Breast epithelium (tissue), 4 donors: ENCODE measurements at regions not wholly inside any gene's neighbourhood (a gene's known extent, or its start where the extent isn't known, plus 50 kb on each side); places are given as distances from the start of the nearest gene placed in this dataset.

Experiments used
- DNase-seq, 2 donors: peaks; one replicate each; pipeline ENCODE4 v3.0.0-alpha.2; 2019; ENCODE audit warnings: low spot score in 2 of 2
- H3K27ac ChIP-seq, 2 donors: fragments of 200-600 bp; sonication (generic) in 1 of 2; one replicate each; pipeline ENCODE4 v1.5.1; 2016 to 2019; ENCODE audit warnings: mild to moderate bottlenecking in 1 of 2
- H3K27me3 ChIP-seq, 2 donors: fragments of 200-600 bp; sonication (generic) in 1 of 2; one replicate each; pipeline versions ENCODE4 v1.5.1 to v1.6.0; 2017 to 2019; ENCODE audit warnings: control low read depth in 1 of 2, mild to moderate bottlenecking in 1 of 2
- H3K36me3 ChIP-seq: fragments of 200-600 bp; one replicate; pipeline ENCODE4 v1.5.1; 2019
- H3K4me1 ChIP-seq, 2 donors: fragments of 200-600 bp; sonication (generic); one replicate each; pipeline ENCODE4 v1.5.1; 2016 to 2019; ENCODE audit warnings: control low read depth in 1 of 2
- H3K4me3 ChIP-seq, 3 donors: fragments of 200-600 bp; sonication (generic); 1 replicate in 2 of 3; 2 replicates in 1 of 3; pipeline ENCODE4 v1.5.1; 2016 to 2019; ENCODE audit warnings: mild to moderate bottlenecking in 3 of 3, moderate library complexity in 2 of 3
- H3K9me3 ChIP-seq, 2 donors: fragments of 200-600 bp; sonication (generic) in 1 of 2; one replicate each; pipeline ENCODE4 v1.5.1; 2016 to 2019; ENCODE audit warnings: control low read depth in 1 of 2
- POLR2A ChIP-seq: fragments of 450-650 bp; IDR thresholded peaks from one replicate; pipeline ENCODE4 v1.6.1; 2016; ENCODE audit warnings: antibody characterized with exemption, mild to moderate bottlenecking, moderate library complexity
- POLR2AphosphoS5 ChIP-seq, 3 donors: sonication (generic); formaldehyde crosslinking; IDR thresholded peaks; one replicate each; pipeline ENCODE4 v1.6.1; 2017; ENCODE audit warnings: antibody characterized with exemption in 3 of 3
- intact Hi-C: fragments of 100-400 bp; cut with DNase I; formaldehyde crosslinking; loops from one replicate; pipeline ENCODE4 v1.15.1; 2023; ENCODE audit warnings: low total_unique reads
- TF ChIP-seq, protein P1 (sequence below), 3 donors: fragments of 450-650 bp; IDR thresholded peaks; one replicate each; pipeline ENCODE4 v1.5.1; 2016 to 2017; ENCODE audit warnings: antibody characterized with exemption in 3 of 3, mild to moderate bottlenecking in 3 of 3, moderate library complexity in 3 of 3

DNA sequence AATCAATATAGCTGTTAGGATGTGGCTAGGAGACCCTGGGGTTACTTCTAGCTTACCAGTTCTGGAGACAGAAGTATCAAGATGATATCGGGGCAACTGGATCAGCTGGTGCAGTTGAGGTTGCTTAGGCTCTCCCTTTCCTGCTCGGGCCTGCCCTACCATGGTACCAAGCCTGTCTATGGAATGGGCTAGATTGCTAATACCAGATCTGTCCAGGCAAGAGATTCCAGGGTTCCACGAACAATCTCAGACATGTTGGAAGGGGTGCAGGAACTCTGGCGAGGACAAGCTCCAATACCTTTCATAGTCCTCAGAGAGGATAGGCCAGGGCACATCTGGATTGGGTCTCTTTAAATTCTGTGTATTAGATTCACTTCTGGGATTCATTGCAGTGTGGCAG, 53.8 kb downstream of the ADM start:
- H3K4me3 ChIP-seq = no peak overlapping the region
- no peaks in the 10 kb centered on the region for H3K9me3 ChIP-seq
- no peaks in the 10 kb centered on the region for H3K27me3 ChIP-seq
- no peak overlapping the region for H3K27ac ChIP-seq
- H3K4me1 ChIP-seq = no peaks in the 10 kb centered on the region
- no peaks in the 10 kb centered on the region for H3K36me3 ChIP-seq
- no peak for DNase-seq
- TF ChIP-seq POLR2AphosphoS5 (IDR thresholded peaks at IDR 0.05) (no peak), POLR2A (no peak)
- TF ChIP-seq, protein P1, sequence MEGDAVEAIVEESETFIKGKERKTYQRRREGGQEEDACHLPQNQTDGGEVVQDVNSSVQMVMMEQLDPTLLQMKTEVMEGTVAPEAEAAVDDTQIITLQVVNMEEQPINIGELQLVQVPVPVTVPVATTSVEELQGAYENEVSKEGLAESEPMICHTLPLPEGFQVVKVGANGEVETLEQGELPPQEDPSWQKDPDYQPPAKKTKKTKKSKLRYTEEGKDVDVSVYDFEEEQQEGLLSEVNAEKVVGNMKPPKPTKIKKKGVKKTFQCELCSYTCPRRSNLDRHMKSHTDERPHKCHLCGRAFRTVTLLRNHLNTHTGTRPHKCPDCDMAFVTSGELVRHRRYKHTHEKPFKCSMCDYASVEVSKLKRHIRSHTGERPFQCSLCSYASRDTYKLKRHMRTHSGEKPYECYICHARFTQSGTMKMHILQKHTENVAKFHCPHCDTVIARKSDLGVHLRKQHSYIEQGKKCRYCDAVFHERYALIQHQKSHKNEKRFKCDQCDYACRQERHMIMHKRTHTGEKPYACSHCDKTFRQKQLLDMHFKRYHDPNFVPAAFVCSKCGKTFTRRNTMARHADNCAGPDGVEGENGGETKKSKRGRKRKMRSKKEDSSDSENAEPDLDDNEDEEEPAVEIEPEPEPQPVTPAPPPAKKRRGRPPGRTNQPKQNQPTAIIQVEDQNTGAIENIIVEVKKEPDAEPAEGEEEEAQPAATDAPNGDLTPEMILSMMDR (IDR thresholded peaks at IDR 0.05) = no peak
- intact Hi-C loops = no loop called here

DNA sequence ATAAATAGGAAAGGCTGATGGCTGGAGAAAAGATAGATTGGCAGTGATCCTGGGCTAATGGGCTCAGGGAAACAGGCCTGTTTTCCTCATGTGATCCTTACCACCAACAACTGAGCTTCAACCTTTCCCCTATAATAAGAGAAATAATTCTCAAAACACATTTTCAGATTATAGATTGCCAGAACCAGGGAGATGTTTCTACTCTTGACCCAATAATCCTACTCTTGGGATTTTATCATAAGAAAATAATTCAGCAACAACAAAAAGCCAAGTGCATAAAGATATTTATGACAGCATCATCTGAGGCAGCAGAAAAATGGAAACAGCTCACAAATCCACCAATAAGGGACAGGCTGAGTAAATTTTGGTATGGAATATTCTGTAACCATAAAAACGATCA, 54.3 kb downstream of the ADM start:
- no peak for TF ChIP-seq POLR2A
- TF ChIP-seq, protein P1 (IDR thresholded peaks at IDR 0.05) = no peak
- TF ChIP-seq POLR2AphosphoS5 (IDR thresholded peaks at IDR 0.05) = no peak
- H3K27ac ChIP-seq = no peak overlapping the region
- no peak overlapping the region for H3K4me3 ChIP-seq
- DNase-seq = no peak
- no peaks in the 10 kb centered on the region for H3K9me3 ChIP-seq
- no peaks in the 10 kb centered on the region for H3K36me3 ChIP-seq
- intact Hi-C loops = no loop called here
- H3K4me1 ChIP-seq = no peaks in the 10 kb centered on the region
- no peaks in the 10 kb centered on the region for H3K27me3 ChIP-seq

DNA sequence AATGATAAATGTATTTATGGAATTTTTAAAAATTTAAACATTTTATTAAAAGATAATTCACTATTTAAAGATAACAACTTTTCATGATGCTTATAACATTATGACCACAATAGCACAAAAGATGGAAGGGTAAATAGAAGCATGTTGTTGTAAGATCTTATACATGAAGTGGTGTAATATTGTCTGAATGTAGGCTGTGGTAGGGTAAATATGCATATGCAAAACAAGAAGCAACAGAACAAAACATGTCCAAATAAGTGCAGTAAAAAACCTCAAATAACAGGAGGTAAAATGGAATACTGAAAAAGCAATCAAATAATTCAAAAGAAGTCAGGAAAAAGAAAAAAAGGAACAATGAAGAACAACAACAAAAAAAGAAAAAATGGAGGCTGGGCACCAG, 56.0 kb downstream of the ADM start:
- no peaks in the 10 kb centered on the region for H3K27me3 ChIP-seq
- no peak overlapping the region for H3K4me3 ChIP-seq
- no peak for DNase-seq
- TF ChIP-seq POLR2AphosphoS5 (IDR thresholded peaks at IDR 0.05) = no peak
- TF ChIP-seq, protein P1 (IDR thresholded peaks at IDR 0.05) = no peak
- no peak for TF ChIP-seq POLR2A
- no peaks in the 10 kb centered on the region for H3K36me3 ChIP-seq
- no peaks in the 10 kb centered on the region for H3K9me3 ChIP-seq
- no peaks in the 10 kb centered on the region for H3K4me1 ChIP-seq
- H3K27ac ChIP-seq = no peak overlapping the region
- intact Hi-C loops = no loop called here

DNA sequence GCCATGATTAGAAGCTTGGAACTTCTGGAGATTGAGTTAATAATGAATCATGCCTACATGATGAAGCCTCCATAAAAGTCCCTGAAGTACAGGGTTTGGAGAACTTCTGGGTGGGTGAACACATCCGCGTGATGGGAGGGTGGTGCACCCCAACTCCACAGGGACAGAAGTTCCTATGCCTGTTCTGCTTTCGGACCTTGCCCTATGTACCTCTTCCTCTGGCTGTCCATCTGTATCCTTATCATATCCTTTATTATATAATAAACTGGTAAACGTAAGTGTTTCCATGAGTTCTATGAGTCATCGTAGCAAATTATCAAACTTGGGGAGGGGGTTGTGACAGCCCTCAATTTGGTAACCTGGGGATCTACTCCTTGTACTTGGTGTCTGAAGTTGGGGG, 60.2 kb downstream of the ADM start:
- DNase-seq = no peak
- Histone ChIP-seq H3K36me3 (no peaks in the 10 kb centered on the region), H3K4me1 (no peaks in the 10 kb centered on the region), H3K27ac (no peak overlapping the region), H3K9me3 (no peaks in the 10 kb centered on the region), H3K4me3 (no peak overlapping the region), H3K27me3 (no peaks in the 10 kb centered on the region)
- TF ChIP-seq, protein P1 (IDR thresholded peaks at IDR 0.05) = no peak
- TF ChIP-seq POLR2AphosphoS5 (IDR thresholded peaks at IDR 0.05) (no peak), POLR2A (no peak)
- intact Hi-C loops = no loop called here

DNA sequence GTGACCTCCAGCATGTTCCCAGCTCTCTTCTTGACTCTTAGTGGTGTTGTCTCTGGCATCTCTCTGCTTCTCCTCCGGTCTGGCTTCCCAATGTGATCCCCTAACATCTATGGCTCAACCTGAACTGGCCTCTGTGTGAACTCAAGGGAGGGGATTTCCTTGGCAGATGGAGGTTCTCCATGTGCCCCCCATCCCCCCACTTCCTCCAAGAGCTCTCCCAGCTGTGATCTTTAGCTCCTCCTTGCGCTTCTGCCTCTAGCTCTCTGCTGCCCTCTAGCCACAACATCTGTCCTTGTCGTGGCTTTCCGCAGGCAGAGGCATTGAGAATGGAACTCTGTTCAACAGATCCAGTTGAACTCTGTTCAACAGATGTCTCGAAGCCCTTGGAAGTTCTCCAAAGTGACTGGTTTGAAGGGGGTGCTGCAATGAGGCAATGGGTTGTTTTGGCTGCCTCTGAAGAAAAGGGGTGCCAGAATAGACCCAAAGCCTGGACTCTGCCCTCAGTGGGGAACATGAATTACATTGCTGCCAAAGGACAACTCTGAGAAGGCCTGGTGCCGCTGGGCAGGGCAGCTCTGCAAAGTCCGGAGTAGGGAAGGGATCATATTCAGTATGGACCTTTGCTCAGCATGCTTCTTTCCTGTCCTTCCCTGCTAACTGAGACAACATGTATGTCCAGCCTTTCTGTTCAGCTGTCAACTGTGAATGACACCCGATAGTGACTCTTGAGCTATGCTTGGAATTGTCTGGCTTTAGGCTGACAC, 61.9 kb downstream of the ADM start:
- TF ChIP-seq POLR2A = no peak
- TF ChIP-seq, protein P1 (IDR thresholded peaks at IDR 0.05) = peak in 2 of 3 donors; percentile 46 to 65
- peak in 1 of 3 donors; percentile 77 for TF ChIP-seq POLR2AphosphoS5 (IDR thresholded peaks at IDR 0.05)
- peak in 1 of 2 donors; percentile 42 for DNase-seq
- Histone ChIP-seq H3K36me3 (no peaks in the 10 kb centered on the region), H3K27ac (peak overlapping the region in 1 of 2 donors; percentile 8), H3K4me3 (no peak overlapping the region), H3K9me3 (no peaks in the 10 kb centered on the region), H3K27me3 (no peaks in the 10 kb centered on the region), H3K4me1 (no peaks in the 10 kb centered on the region)
- intact Hi-C loops = no loop called here
